PC-9 (cell line): ENCODE measurements at regions not wholly inside any gene's neighbourhood (a gene's known extent, or its start where the extent isn't known, plus 50 kb on each side); places are given as distances from the start of the nearest gene placed in this dataset.

Source experiments
- BruUV-seq: library from RNA; stranded (reverse); fragments of 400-500 nt; replicated peaks from 2 replicates; lab custom pipeline; 2021; lab: Mats Ljungman, UMichigan
- CTCF ChIA-PET: fragments of 300-600 bp; sonication (Branson Sonifier 250); formaldehyde crosslinking; loops from one replicate; lab custom pipeline; 2022; ENCODE audit warnings: antibody characterized with exemption; lab: Charles Lee
- POLR2A ChIA-PET: fragments of 300-600 bp; sonication (Branson Sonifier 250); formaldehyde crosslinking; loops from one replicate; lab custom pipeline; 2022; ENCODE audit warnings: antibody characterized with exemption; ENCODE audit not compliant: unreplicated experiment; lab: Charles Lee
- DNase-seq, 2 experiments: peaks; one replicate each; pipeline versions ENCODE4 v3.0.0 to v3.0.0-alpha.2; 2015 to 2022; ENCODE audit warnings: mixed read lengths in 1 of 2
- H2AFZ ChIP-seq: fragments of 200-600 bp; sonication (generic); 2 replicates; pipeline ENCODE4 v1.8.1; 2017; ENCODE audit warnings: antibody characterized with exemption
- H3F3A ChIP-seq: fragments of 200-600 bp; sonication (generic); 2 replicates; pipeline ENCODE4 v1.8.1; 2017; ENCODE audit warnings: antibody characterized with exemption, mild to moderate bottlenecking, low read depth; ENCODE audit not compliant: insufficient read depth
- H3K27ac ChIP-seq: fragments of 200-600 bp; sonication (generic); 2 replicates; pipeline ENCODE4 v1.6.1; 2016; ENCODE audit warnings: mixed run types
- H3K27me3 ChIP-seq: fragments of 200-600 bp; sonication (generic); 2 replicates; pipeline ENCODE4 v1.6.1; 2016; ENCODE audit warnings: low read depth, mixed run types; ENCODE audit not compliant: insufficient read depth
- H3K36me3 ChIP-seq: fragments of 200-600 bp; sonication (generic); 2 replicates; pipeline ENCODE4 v1.6.1; 2016; ENCODE audit warnings: low read depth, mixed run types
- H3K4me1 ChIP-seq: fragments of 200-600 bp; sonication (generic); replicated peaks from 2 replicates; pipeline ENCODE4 v1.6.1; 2016; ENCODE audit warnings: mixed run types; ENCODE audit not compliant: insufficient read depth
- H3K4me2 ChIP-seq: fragments of 200-600 bp; sonication (generic); 2 replicates; pipeline ENCODE4 v1.6.1; 2017; ENCODE audit warnings: mixed run types
- H3K4me3 ChIP-seq: fragments of 200-600 bp; sonication (generic); 2 replicates; pipeline ENCODE4 v1.6.1; 2016; ENCODE audit warnings: mixed run types
- H3K79me2 ChIP-seq: fragments of 200-600 bp; sonication (generic); 2 replicates; pipeline ENCODE4 v1.6.1; 2017; ENCODE audit warnings: low read depth, mixed run types
- H3K9me2 ChIP-seq: fragments of 200-600 bp; sonication (generic); 2 replicates; pipeline ENCODE4 v1.8.1; 2017; ENCODE audit warnings: mild to moderate bottlenecking; ENCODE audit not compliant: insufficient read depth
- H3K9me3 ChIP-seq: fragments of 200-600 bp; sonication (generic); 2 replicates; pipeline ENCODE4 v1.8.1; 2016; ENCODE audit warnings: low read depth; ENCODE audit not compliant: insufficient read depth
- H4K20me1 ChIP-seq: fragments of 200-600 bp; sonication (generic); 2 replicates; pipeline ENCODE4 v1.8.1; 2017; ENCODE audit not compliant: insufficient read depth
- CTCF ChIP-seq: fragments of 200-600 bp; sonication (generic); conservative IDR thresholded peaks from 2 replicates; pipeline ENCODE4 v1.6.1; 2017; ENCODE audit warnings: mixed run types, antibody characterized with exemption, mild to moderate bottlenecking, moderate library complexity
- EZH2 ChIP-seq: fragments of 200-600 bp; sonication (generic); IDR thresholded peaks from 2 replicates; pipeline ENCODE4 v1.8.0; 2017; ENCODE audit warnings: antibody characterized with exemption, low read depth
- intact Hi-C: fragments of 100-400 bp; cut with micrococcal nuclease; formaldehyde crosslinking; loops from one replicate; pipeline ENCODE4 v1.10.0; 2022; ENCODE audit not compliant: unreplicated experiment

- Histone ChIP-seq H3K36me3 (no peaks in the 10 kb centered on the region), H3K9me2 (no peaks in the 10 kb centered on the region), H4K20me1 (no peaks in the 10 kb centered on the region), H3K27me3 (no peaks in the 10 kb centered on the region), H3K4me1 (no peaks in the 10 kb centered on the region), H3K27ac (no peak overlapping the region), H2AFZ (no peak overlapping the region), H3K79me2 (no peaks in the 10 kb centered on the region), H3K4me2 (no peak overlapping the region), H3K4me3 (no peak overlapping the region), H3K9me3 (no peaks in the 10 kb centered on the region), H3F3A (no peaks in the 10 kb centered on the region)
- ChIA-PET POLR2A (no interaction called here), CTCF (no interaction called here)
- BruUV-seq = no TSS peak
- DNase-seq = no peak
- TF ChIP-seq CTCF (no peak), EZH2 (no peak)
- intact Hi-C loops = no loop called here
These were observed 139.0 kb upstream of the SPRY1 start for GRCh38 chr4:123257591-123257990.

GRCh38 chr4:123259676-123260646, 136.6 kb upstream of the SPRY1 start:
- ChIA-PET CTCF (interaction anchor here (0.7 kb wide), 1 partner anchor 401 kb away, joined by 3 read pairs; no protein-coding TSS in a partner anchor), POLR2A (no interaction called here)
- intact Hi-C loops = no loop called here
- Histone ChIP-seq H3K27me3 (no peaks in the 10 kb centered on the region), H3F3A (no peaks in the 10 kb centered on the region), H2AFZ (no peak overlapping the region), H3K79me2 (no peaks in the 10 kb centered on the region), H3K9me2 (no peaks in the 10 kb centered on the region), H3K4me1 (no peaks in the 10 kb centered on the region), H3K4me2 (no peak overlapping the region), H3K36me3 (no peaks in the 10 kb centered on the region), H3K4me3 (no peak overlapping the region), H3K9me3 (no peaks in the 10 kb centered on the region), H3K27ac (no peak overlapping the region), H4K20me1 (no peaks in the 10 kb centered on the region)
- DNase-seq = no peak
- no TSS peak for BruUV-seq
- TF ChIP-seq CTCF (no peak), EZH2 (no peak)

- TF ChIP-seq CTCF (no peak), EZH2 (no peak)
- H3K4me2 ChIP-seq = no peak overlapping the region
- ChIA-PET CTCF (interaction anchor here (0.7 kb wide), 1 partner anchor 400 kb away, joined by 3 read pairs; no protein-coding TSS in a partner anchor), POLR2A (no interaction called here)
- intact Hi-C loops = no loop called here
- no peaks in the 10 kb centered on the region for H4K20me1 ChIP-seq
- no TSS peak for BruUV-seq
- H3K4me3 ChIP-seq = no peak overlapping the region
- no peaks in the 10 kb centered on the region for H3K9me2 ChIP-seq
- H3K79me2 ChIP-seq = no peaks in the 10 kb centered on the region
- H3K4me1 ChIP-seq = 0 out of 2 replicates have a peak, but pooled peaks cover 4% of the 10 kb centered on the region
- H3F3A ChIP-seq = 0 out of 2 replicates have a peak, but pooled peaks cover 5% of the 10 kb centered on the region
- H2AFZ ChIP-seq = no peak overlapping the region
- DNase-seq = no peak
- no peak overlapping the region for H3K27ac ChIP-seq
- no peaks in the 10 kb centered on the region for H3K36me3 ChIP-seq
- H3K27me3 ChIP-seq = no peaks in the 10 kb centered on the region
- no peaks in the 10 kb centered on the region for H3K9me3 ChIP-seq
These were observed 135.9 kb upstream of the SPRY1 start for GRCh38 chr4:123260653-123261052.
